ENCODE measurements at regions not wholly inside any gene's neighbourhood (a gene's known extent, or its start where the extent isn't known, plus 50 kb on each side); places are given as distances from the start of the nearest gene placed in this dataset.

GRCh38 chr13:73970421-73971055 lies 163.7 kb downstream of the KLF12 start:
- Histone ChIP-seq H3K4me1 (replicated peaks in 1 of 2) (peaks cover 4 to 17% of the 10 kb centered on the region in 2 donors), H3K27ac (no peak overlapping the region), H3K4me3 (no peak overlapping the region)
- ATAC-seq (replicated peaks in 6 of 8) = peak in 1 of 8 experiments; percentile 35
- 57 to 100% (median 89%) methylated on average over 1 to 6 of the region's 7 CpGs for WGBS, 10 experiments
- in situ Hi-C loops (cut with MboI; ENCODE audit: low pct_unique_long_range_greater_than_20kb in 2 of 9, low sequenced_read_pairs in 9 of 9, unreplicated experiment in 9 of 9) = no loop called here

GRCh38 chr13:73967397-73968165 lies 166.6 kb downstream of the KLF12 start:
- in situ Hi-C loops (cut with MboI; ENCODE audit: low pct_unique_long_range_greater_than_20kb in 2 of 9, low sequenced_read_pairs in 9 of 9, unreplicated experiment in 9 of 9) = no loop called here

GRCh38 chr13:73966331-73966730 lies 167.9 kb downstream of the KLF12 start:
- no peak overlapping the region for H3K27ac ChIP-seq
- peaks cover 0 to 6% of the 10 kb centered on the region in 2 donors for H3K4me1 ChIP-seq (replicated peaks in 1 of 2)
- ATAC-seq (replicated peaks in 6 of 8) = no peak
- H3K4me3 ChIP-seq = no peak overlapping the region
- in situ Hi-C loops (cut with MboI; ENCODE audit: low pct_unique_long_range_greater_than_20kb in 2 of 9, low sequenced_read_pairs in 9 of 9, unreplicated experiment in 9 of 9) = no loop called here

More at GRCh38 chr13:73967397-73968165, 166.6 kb downstream of the KLF12 start:
- no peak overlapping the region for H3K4me3 ChIP-seq
- H3K27ac ChIP-seq = no peak overlapping the region
- WGBS, 10 experiments = 78 to 100% (median 93%) methylated on average over 1 to 5 of the region's 5 CpGs; no CpG with 5 or more reads in 1 of the 10 experiments
- peak in 2 of 8 experiments; percentile 40 to 80 for ATAC-seq (replicated peaks in 6 of 8)
- H3K4me1 ChIP-seq (replicated peaks in 1 of 2) = peaks cover 4 to 12% of the 10 kb centered on the region in 2 donors

- Histone ChIP-seq H3K27ac (no peak overlapping the region), H3K4me1 (replicated peaks in 1 of 2) (no peaks in the 10 kb centered on the region), H3K4me3 (no peak overlapping the region)
- no peak for ATAC-seq (replicated peaks in 6 of 8)
- in situ Hi-C loops (cut with MboI; ENCODE audit: low pct_unique_long_range_greater_than_20kb in 2 of 9, low sequenced_read_pairs in 9 of 9, unreplicated experiment in 9 of 9) = no loop called here
- WGBS, 10 experiments = 72 to 97% (median 80%) methylated on average over 1 to 5 of the region's 5 CpGs
Observed at GRCh38 chr13:73962284-73962683, 171.9 kb downstream of the KLF12 start.

GRCh38 chr13:73961181-73961580 lies 173.0 kb downstream of the KLF12 start:
- WGBS, 10 experiments = 71 to 100% (median 92%) methylated on average over 2 to 4 of the region's 4 CpGs; no CpG with 5 or more reads in 1 of the 10 experiments
- in situ Hi-C loops (cut with MboI; ENCODE audit: low pct_unique_long_range_greater_than_20kb in 2 of 9, low sequenced_read_pairs in 9 of 9, unreplicated experiment in 9 of 9) = no loop called here
- ATAC-seq (replicated peaks in 6 of 8) = no peak
- no peak overlapping the region for H3K4me3 ChIP-seq
- no peak overlapping the region for H3K27ac ChIP-seq
- H3K4me1 ChIP-seq (replicated peaks in 1 of 2) = no peaks in the 10 kb centered on the region

- H3K27ac ChIP-seq = no peak overlapping the region
- ATAC-seq (replicated peaks in 6 of 8) = no peak
- WGBS, 10 experiments = 44 to 100% (median 67%) methylated on average over 1 of the region's 1 CpG; no CpG with 5 or more reads in 2 of the 10 experiments
- H3K4me3 ChIP-seq = no peak overlapping the region
- in situ Hi-C loops (cut with MboI; ENCODE audit: low pct_unique_long_range_greater_than_20kb in 2 of 9, low sequenced_read_pairs in 9 of 9, unreplicated experiment in 9 of 9) = no loop called here
- no peaks in the 10 kb centered on the region for H3K4me1 ChIP-seq (replicated peaks in 1 of 2)
Observed at GRCh38 chr13:73960474-73960873, 173.7 kb downstream of the KLF12 start.

GRCh38 chr13:73958657-73959397 lies 175.4 kb downstream of the KLF12 start:
- Histone ChIP-seq H3K27ac (no peak overlapping the region), H3K4me3 (no peak overlapping the region), H3K4me1 (replicated peaks in 1 of 2) (no peaks in the 10 kb centered on the region)
- ATAC-seq (replicated peaks in 6 of 8) = no peak
- WGBS, 10 experiments = 79 to 100% (median 91%) methylated on average over 1 to 8 of the region's 8 CpGs; no CpG with 5 or more reads in 1 of the 10 experiments
- in situ Hi-C loops (cut with MboI; ENCODE audit: low pct_unique_long_range_greater_than_20kb in 2 of 9, low sequenced_read_pairs in 9 of 9, unreplicated experiment in 9 of 9) = no loop called here

GRCh38 chr13:73957889-73958288 lies 176.3 kb downstream of the KLF12 start:
- Histone ChIP-seq H3K27ac (no peak overlapping the region), H3K4me3 (no peak overlapping the region), H3K4me1 (replicated peaks in 1 of 2) (no peaks in the 10 kb centered on the region)
- no peak for ATAC-seq (replicated peaks in 6 of 8)
- in situ Hi-C loops (cut with MboI; ENCODE audit: low pct_unique_long_range_greater_than_20kb in 2 of 9, low sequenced_read_pairs in 9 of 9, unreplicated experiment in 9 of 9) = no loop called here
- 71 to 100% (median 87%) methylated on average over 3 to 5 of the region's 5 CpGs for WGBS, 10 experiments

GRCh38 chr13:73956795-73957408 lies 177.3 kb downstream of the KLF12 start:
- ATAC-seq (replicated peaks in 6 of 8) = no peak
- Histone ChIP-seq H3K4me1 (replicated peaks in 1 of 2) (no peaks in the 10 kb centered on the region), H3K27ac (no peak overlapping the region), H3K4me3 (no peak overlapping the region)
- in situ Hi-C loops (cut with MboI; ENCODE audit: low pct_unique_long_range_greater_than_20kb in 2 of 9, low sequenced_read_pairs in 9 of 9, unreplicated experiment in 9 of 9) = no loop called here
- WGBS, 10 experiments = 44 to 100% (median 71%) methylated on average over 1 of the region's 1 CpG; no CpG with 5 or more reads in 2 of the 10 experiments

- H3K4me1 ChIP-seq (replicated peaks in 1 of 2) = no peaks in the 10 kb centered on the region
- in situ Hi-C loops (cut with MboI; ENCODE audit: low pct_unique_long_range_greater_than_20kb in 2 of 9, low sequenced_read_pairs in 9 of 9, unreplicated experiment in 9 of 9) = no loop called here
- peak in 1 of 8 experiments; percentile 82 for ATAC-seq (replicated peaks in 6 of 8)
- WGBS, 10 experiments = 33 to 100% (median 71%) methylated on average over 1 to 2 of the region's 2 CpGs; no CpG with 5 or more reads in 2 of the 10 experiments
- no peak overlapping the region for H3K4me3 ChIP-seq
- H3K27ac ChIP-seq = no peak overlapping the region
Observed at GRCh38 chr13:73955977-73956500, 178.2 kb downstream of the KLF12 start.

GRCh38 chr13:73954808-73955207 lies 179.4 kb downstream of the KLF12 start:
- H3K4me1 ChIP-seq (replicated peaks in 1 of 2) = no peaks in the 10 kb centered on the region
- WGBS, 10 experiments = 80 to 100% (median 100%) methylated on average over 1 of the region's 1 CpG; no CpG with 5 or more reads in 2 of the 10 experiments
- no peak overlapping the region for H3K27ac ChIP-seq
- ATAC-seq (replicated peaks in 6 of 8) = no peak
- H3K4me3 ChIP-seq = no peak overlapping the region
- in situ Hi-C loops (cut with MboI; ENCODE audit: low pct_unique_long_range_greater_than_20kb in 2 of 9, low sequenced_read_pairs in 9 of 9, unreplicated experiment in 9 of 9) = no loop called here

GRCh38 chr13:73952648-73953047 lies 181.6 kb downstream of the KLF12 start:
- Histone ChIP-seq H3K4me1 (replicated peaks in 1 of 2) (no peaks in the 10 kb centered on the region), H3K4me3 (no peak overlapping the region), H3K27ac (no peak overlapping the region)
- no peak for ATAC-seq (replicated peaks in 6 of 8)
- WGBS, 10 experiments = 83 to 100% (median 100%) methylated on average over 1 to 4 of the region's 4 CpGs; no CpG with 5 or more reads in 2 of the 10 experiments
- in situ Hi-C loops (cut with MboI; ENCODE audit: low pct_unique_long_range_greater_than_20kb in 2 of 9, low sequenced_read_pairs in 9 of 9, unreplicated experiment in 9 of 9) = no loop called here
